Muscle layer of duodenum (tissue), 2 donors: ENCODE measurements at regions not wholly inside any gene's neighbourhood (a gene's known extent, or its start where the extent isn't known, plus 50 kb on each side); places are given as distances from the start of the nearest gene placed in this dataset.

Experiments
- H3K27ac ChIP-seq: one replicate; pipeline ENCODE4 v1.7.0; 2013; ENCODE audit warnings: mild to moderate bottlenecking, low read length
- H3K27me3 ChIP-seq: one replicate; pipeline ENCODE4 v1.7.0; 2013; ENCODE audit warnings: low read depth, mild to moderate bottlenecking, control low read depth, low read length
- H3K36me3 ChIP-seq, 2 donors: one replicate each; pipeline ENCODE4 v1.7.0; 2013; ENCODE audit warnings: low read length in 2 of 2, control low read depth in 1 of 2, mild to moderate bottlenecking in 1 of 2; ENCODE audit not compliant: insufficient read depth in 2 of 2, control insufficient read depth in 1 of 2
- H3K4me1 ChIP-seq, 2 donors: one replicate each; pipeline ENCODE4 v1.7.0; 2013; ENCODE audit warnings: low read length in 2 of 2, mild to moderate bottlenecking in 2 of 2, control low read depth in 1 of 2, moderate library complexity in 1 of 2; ENCODE audit not compliant: insufficient read depth in 2 of 2, control insufficient read depth in 1 of 2
- H3K4me3 ChIP-seq, 2 donors: one replicate each; pipeline ENCODE4 v1.7.0; 2013; ENCODE audit warnings: low read length in 2 of 2, low read depth in 1 of 2, mild to moderate bottlenecking in 1 of 2
- H3K9me3 ChIP-seq, 2 donors: one replicate each; pipeline ENCODE4 v1.7.0; 2013; ENCODE audit warnings: low read length in 2 of 2, control low read depth in 1 of 2, mild to moderate bottlenecking in 1 of 2; ENCODE audit not compliant: control insufficient read depth in 1 of 2
- donor health status: healthy.

- Histone ChIP-seq H3K36me3 (no peaks in the 10 kb centered on the region), H3K27ac (no peak overlapping the region), H3K4me1 (no peaks in the 10 kb centered on the region), H3K27me3 (no peaks in the 10 kb centered on the region), H3K4me3 (no peak overlapping the region), H3K9me3 (no peaks in the 10 kb centered on the region)
Measured at GRCh38 chr5:18111906-18112465, 477.7 kb downstream of the TAF11L14 start.

DNA sequence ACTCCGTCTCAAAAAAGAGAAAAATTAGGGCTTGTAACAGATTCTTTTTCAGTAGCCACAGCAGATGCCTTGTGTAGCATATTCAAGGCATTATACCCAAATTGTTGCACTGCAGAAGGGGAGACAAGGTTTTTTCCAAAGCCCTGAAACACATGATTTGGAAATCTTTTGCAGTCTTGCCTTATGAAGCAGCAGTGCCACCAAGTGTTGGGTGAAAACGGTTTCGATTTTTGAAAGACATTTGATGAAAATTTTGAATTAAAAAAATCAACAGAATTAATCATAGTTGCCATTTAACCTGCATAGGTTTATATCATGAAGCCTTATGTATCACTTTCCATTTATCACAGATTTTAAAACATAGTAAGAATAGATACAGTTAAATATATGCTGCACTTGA lies 479.5 kb downstream of the TAF11L14 start:
- H3K27ac ChIP-seq: no peak overlapping the region
- no peaks in the 10 kb centered on the region for H3K4me1 ChIP-seq
- H3K4me3 ChIP-seq: no peak overlapping the region
- H3K36me3 ChIP-seq: no peaks in the 10 kb centered on the region
- no peaks in the 10 kb centered on the region for H3K27me3 ChIP-seq
- no peaks in the 10 kb centered on the region for H3K9me3 ChIP-seq

DNA sequence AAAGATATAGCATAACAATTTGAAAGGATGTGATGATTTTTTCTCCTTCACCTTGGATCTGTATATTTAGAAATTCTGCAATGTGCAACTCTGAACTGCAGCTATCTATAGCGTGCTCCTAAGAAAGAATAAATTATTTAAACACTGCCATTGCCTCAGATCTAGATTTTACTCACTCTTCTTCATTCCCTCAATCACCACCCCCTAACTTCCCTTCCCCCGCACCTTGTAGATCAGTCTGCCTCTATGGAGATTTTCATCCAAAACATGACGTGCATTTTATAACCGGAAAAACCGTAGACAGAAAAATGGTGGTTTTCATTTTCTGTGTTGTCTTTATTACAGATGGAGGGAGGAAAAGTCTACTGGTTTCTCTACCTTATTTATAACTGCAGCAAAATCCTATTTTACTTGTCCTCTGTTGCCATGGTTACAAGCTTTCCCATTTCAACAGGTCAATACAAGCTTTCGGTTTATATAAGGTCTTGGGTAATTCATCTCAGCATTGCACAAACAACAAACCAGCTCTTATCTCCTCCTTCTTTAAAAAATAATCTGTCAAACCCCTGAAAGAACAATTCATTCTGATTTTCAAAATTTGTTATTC lies 480.0 kb downstream of the TAF11L14 start:
- Histone ChIP-seq H3K27me3 (no peaks in the 10 kb centered on the region), H3K4me1 (no peaks in the 10 kb centered on the region), H3K9me3 (no peaks in the 10 kb centered on the region), H3K27ac (no peak overlapping the region), H3K36me3 (no peaks in the 10 kb centered on the region), H3K4me3 (no peak overlapping the region)

- Histone ChIP-seq H3K9me3 (no peaks in the 10 kb centered on the region), H3K4me1 (no peaks in the 10 kb centered on the region), H3K36me3 (no peaks in the 10 kb centered on the region), H3K4me3 (no peak overlapping the region), H3K27me3 (no peaks in the 10 kb centered on the region), H3K27ac (no peak overlapping the region)
Measured at GRCh38 chr5:18117968-18118367, 483.7 kb downstream of the TAF11L14 start.

DNA sequence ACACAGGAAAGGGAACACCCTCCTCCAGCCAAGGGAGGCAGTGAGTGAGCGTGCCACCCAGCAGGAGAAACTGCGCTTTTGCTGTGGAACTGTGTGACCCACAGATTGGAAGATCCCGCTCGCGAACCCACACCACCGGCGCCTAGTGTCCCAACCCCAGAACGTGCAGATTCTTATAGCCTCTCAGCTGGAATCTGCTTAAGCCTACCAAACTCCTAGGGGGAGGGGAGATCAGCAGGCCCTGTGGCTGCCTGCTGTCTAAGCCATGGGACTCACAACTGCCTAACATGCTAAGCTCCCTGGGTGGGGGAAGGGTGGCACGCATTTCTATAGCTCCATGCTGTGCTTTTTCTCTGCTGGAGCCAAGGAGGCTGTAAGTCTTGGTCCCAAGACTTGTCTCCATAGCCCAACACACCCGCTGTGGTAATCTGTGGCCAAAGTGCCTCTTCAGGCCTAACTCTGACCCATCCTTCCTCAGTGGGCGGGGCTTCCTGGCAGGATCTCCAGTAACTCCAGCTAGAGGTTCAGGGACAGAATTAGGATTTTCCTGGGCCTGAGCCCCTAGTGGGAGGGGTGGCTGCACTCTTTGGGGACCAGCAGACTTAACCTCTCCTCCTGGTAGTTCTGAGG lies 485.0 kb downstream of the TAF11L14 start:
- Histone ChIP-seq H3K36me3 (no peaks in the 10 kb centered on the region), H3K9me3 (peaks cover 0 to 3% of the 10 kb centered on the region in 2 donors), H3K27me3 (no peaks in the 10 kb centered on the region), H3K4me1 (no peaks in the 10 kb centered on the region), H3K27ac (no peak overlapping the region), H3K4me3 (no peak overlapping the region)

GRCh38 chr5:18141222-18141621 lies 507.0 kb downstream of the TAF11L14 start:
- Histone ChIP-seq H3K9me3 (no peaks in the 10 kb centered on the region), H3K36me3 (no peaks in the 10 kb centered on the region), H3K27ac (no peak overlapping the region), H3K4me1 (no peaks in the 10 kb centered on the region), H3K4me3 (no peak overlapping the region), H3K27me3 (no peaks in the 10 kb centered on the region)

DNA sequence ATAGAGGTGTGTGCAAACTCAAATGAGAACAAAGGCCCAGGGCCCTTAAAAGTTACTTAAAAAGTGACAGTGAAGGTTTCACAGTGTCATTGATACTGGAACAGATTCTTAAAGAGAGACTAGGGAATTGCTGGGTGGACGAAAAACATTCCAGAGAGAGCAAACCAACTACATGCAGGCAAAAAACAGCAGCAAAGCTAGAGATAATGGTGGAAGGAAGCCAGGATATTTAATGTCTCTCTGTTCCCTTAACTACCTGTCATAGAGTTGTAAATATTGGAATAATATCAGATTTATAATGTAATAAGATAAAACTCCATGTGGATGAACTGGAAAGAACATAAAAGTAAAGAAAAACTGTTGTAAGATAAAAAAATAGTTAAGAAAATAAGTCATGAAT lies 508.6 kb downstream of the TAF11L14 start:
- Histone ChIP-seq H3K27ac (no peak overlapping the region), H3K4me3 (no peak overlapping the region), H3K9me3 (no peaks in the 10 kb centered on the region), H3K36me3 (no peaks in the 10 kb centered on the region), H3K4me1 (no peaks in the 10 kb centered on the region), H3K27me3 (no peaks in the 10 kb centered on the region)

GRCh38 chr5:18152671-18153070 lies 518.4 kb downstream of the TAF11L14 start:
- Histone ChIP-seq H3K4me3 (no peak overlapping the region), H3K36me3 (no peaks in the 10 kb centered on the region), H3K27ac (no peak overlapping the region), H3K27me3 (no peaks in the 10 kb centered on the region), H3K9me3 (no peaks in the 10 kb centered on the region), H3K4me1 (no peaks in the 10 kb centered on the region)

- H3K4me1 ChIP-seq: no peaks in the 10 kb centered on the region
- H3K27me3 ChIP-seq: no peaks in the 10 kb centered on the region
- no peak overlapping the region for H3K4me3 ChIP-seq
- peaks cover 0 to 4% of the 10 kb centered on the region in 2 donors for H3K9me3 ChIP-seq
- H3K36me3 ChIP-seq: no peaks in the 10 kb centered on the region
- H3K27ac ChIP-seq: no peak overlapping the region
Measured at GRCh38 chr5:18158166-18158565, 523.9 kb downstream of the TAF11L14 start.

DNA sequence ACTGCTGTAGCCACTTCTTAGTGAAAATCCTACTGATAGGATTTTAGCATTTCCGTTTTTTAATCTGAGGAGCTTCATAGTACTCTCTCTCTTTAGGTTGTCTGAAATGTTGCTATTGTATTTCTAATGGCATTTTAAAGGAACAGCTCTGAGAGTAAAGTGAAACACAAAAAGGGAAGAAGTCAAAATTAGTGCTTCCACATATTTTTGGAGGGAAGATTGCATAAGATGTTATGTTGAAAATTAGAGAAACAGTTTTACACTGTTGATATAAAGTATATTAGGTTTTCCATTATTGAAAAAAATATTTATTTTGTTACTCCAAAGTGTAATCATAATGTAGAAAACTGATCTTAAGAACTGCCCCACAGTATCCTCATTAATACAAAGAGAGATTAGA lies 525.1 kb downstream of the TAF11L14 start:
- no peaks in the 10 kb centered on the region for H3K27me3 ChIP-seq
- no peaks in the 10 kb centered on the region for H3K4me1 ChIP-seq
- no peak overlapping the region for H3K4me3 ChIP-seq
- H3K9me3 ChIP-seq: peaks cover 0 to 4% of the 10 kb centered on the region in 2 donors
- H3K36me3 ChIP-seq: no peaks in the 10 kb centered on the region
- H3K27ac ChIP-seq: no peak overlapping the region

DNA sequence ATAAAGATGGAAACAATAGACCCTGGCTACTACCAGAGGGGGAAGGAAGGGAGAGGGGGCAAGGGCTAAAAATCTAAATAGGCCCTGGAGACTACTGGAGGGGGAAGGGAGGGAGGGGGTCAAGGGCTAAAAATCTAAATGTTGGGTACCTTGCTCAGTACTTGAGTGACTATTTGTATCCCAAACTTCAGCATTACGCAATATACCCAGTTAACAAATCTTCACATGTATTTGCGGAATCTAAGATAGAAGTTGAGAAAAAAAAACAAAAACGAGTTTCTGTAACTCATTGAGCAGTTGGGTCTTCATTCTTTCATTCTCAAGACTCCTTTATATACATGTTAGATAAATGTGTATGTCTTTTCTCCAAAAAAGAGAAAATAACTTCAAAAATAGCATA lies 537.4 kb downstream of the TAF11L14 start:
- Histone ChIP-seq H3K27ac (no peak overlapping the region), H3K4me1 (no peaks in the 10 kb centered on the region), H3K36me3 (no peaks in the 10 kb centered on the region), H3K27me3 (no peaks in the 10 kb centered on the region), H3K9me3 (no peaks in the 10 kb centered on the region), H3K4me3 (no peak overlapping the region)

GRCh38 chr5:18179579-18179978 lies 545.3 kb downstream of the TAF11L14 start:
- H3K9me3 ChIP-seq: peaks cover 0 to 4% of the 10 kb centered on the region in 2 donors
- no peaks in the 10 kb centered on the region for H3K36me3 ChIP-seq
- no peak overlapping the region for H3K4me3 ChIP-seq
- H3K4me1 ChIP-seq: no peaks in the 10 kb centered on the region
- H3K27ac ChIP-seq: no peak overlapping the region
- H3K27me3 ChIP-seq: no peaks in the 10 kb centered on the region
